DMS79 (cell line): ENCODE measurements at regions not wholly inside any gene's neighbourhood (a gene's known extent, or its start where the extent isn't known, plus 50 kb on each side); places are given as distances from the start of the nearest gene placed in this dataset.

ENCODE experiments used
- DNase-seq: peaks from one replicate; lab custom pipeline; 2025; lab: John Stamatoyannopoulos, UW

DNA sequence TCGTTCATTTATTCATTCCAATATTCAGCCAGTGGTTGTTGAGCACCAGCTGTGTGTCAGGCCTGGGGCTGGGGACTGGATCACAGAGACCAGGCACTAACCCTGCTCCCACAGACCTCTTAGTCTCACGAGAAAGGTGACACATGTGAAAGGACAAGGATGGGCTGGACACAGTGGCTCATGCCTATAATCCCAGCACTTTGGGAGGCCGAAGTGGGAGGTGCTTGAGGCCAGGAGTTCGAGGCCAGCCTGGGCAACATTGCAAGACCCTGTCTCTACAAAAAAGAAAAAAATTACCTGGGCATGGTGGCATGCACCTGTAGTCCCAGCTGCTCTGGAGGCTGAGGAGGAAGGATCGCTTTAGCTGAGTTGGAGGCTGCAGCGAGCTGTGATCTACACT lies 105.9 kb upstream of the SDK1 start:
- DNase-seq, result no peak

DNA sequence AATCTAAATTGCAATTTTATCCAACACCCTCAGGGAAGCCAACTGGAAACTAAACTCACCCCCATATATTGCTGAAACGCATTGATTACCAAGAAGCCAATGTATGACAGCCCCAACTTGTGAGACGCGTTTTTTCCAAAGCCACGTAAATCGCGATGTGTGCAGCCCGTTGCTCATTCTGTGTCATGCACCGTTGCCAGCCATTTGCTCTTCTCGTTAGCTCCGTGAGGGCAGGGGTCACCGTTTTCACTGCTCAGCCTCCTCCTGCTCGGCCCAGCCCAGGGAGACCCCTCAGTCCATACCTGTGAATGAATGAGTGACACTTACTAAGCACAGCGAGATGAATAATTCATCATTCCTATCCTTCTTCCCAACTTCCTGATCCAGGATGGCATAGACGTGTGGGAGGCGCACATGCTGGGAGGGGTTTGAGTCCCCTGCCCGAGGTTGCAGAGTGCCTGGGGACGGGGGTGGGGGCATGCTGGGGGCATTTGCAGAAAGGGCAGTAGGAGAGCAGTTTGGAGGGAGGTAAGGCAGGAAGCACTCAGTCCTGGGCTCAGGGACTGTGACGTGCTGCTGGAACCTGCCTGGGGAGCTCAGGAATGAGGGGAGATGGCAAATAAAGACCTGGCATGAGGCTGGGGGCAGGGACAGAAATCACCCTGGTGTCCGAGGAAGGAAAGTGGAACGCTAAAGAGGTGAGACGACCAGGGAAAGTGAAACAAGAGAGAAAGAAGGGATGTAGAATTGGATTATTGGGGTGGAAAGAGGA lies 104.2 kb upstream of the SDK1 start:
- DNase-seq, result no peak

DNA sequence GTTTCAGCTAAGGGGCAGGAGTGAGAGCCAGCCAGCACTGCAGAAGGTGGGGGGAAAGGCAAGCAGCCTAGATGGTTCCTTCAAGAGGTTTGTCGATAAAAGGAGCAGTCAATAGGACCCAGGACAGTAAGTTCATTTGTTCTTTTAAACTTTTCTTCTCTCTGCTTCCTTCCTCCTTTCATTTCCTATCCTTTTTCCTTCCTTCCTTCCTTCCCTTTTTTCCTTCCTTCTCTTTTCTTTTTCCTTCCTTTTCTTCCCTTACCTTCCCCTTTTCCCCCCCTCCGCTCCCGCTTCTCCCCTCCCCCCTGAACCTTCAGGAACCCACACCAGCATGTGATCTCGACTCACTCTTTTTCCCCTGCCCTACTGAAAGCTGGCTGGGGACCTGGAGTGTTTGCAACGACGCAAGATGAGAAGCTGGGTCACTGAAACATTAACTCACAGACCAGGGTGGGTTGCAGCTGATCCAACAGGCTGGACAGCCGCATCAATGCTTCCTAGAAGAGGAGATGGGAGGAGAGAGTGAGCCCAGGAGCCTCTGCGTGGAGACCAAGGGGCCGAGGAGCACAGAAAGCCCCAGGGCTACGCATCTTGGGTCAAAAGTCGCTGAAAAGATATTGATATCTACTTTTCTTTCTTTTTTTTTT lies 103.4 kb upstream of the SDK1 start:
- no peak for DNase-seq

DNA sequence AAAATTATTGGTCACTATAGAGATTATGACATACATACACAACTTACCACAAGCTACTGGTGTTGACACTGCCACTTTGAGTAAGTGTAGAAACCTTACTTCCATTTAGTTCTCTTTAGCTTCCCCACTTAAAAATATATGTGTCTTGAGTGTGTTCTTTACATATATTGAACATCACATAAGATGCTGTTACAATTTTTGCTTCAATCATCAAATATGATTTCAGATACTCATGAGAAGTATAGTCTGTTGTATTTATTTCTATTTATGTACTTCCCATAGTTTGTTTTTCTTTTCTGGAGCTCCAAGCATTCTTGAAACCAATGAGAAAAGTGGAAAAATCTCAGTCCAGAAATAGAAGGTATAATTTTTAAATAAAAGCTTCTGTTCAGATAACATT lies 102.7 kb upstream of the SDK1 start:
- DNase-seq, result no peak

DNA sequence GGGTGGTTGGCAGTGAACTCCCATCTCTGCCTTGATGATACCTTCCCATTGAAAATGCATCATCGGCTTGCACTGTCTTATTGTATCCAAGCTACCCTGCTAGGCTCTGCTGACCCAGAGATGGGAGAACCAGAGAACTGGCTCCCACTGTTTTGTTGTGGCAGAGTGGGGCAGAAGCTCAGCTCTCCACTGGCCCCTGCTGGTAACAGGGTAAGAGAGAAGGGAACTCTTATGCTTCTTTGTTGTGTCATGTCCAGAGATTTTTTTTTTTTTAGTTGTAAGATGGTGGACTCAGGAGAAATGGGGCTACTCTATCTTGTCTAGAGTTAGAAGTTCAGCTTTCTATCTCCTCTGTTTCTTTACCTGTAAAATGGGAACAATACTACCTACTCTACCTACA lies 100.5 kb upstream of the SDK1 start:
- DNase-seq, result no peak

DNA sequence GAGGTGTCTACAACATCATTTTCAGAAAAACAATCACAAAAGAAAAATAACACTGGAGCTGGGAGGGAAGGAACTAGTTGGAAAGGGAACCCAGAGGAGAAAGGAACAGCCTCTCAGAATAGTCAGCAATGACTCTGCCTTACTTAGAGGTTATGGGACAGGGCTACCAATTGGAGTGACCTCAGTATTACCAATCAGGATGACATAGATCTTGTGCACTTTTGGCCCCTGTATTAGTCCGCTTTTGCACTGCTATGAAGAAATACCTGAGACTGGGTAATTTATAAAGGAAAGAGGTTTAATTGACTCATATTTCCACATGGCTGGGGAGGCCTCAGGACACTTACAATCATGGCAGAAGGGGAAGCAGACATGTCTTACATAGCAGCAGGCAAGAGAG lies 99.7 kb upstream of the SDK1 start:
- DNase-seq, result no peak

DNA sequence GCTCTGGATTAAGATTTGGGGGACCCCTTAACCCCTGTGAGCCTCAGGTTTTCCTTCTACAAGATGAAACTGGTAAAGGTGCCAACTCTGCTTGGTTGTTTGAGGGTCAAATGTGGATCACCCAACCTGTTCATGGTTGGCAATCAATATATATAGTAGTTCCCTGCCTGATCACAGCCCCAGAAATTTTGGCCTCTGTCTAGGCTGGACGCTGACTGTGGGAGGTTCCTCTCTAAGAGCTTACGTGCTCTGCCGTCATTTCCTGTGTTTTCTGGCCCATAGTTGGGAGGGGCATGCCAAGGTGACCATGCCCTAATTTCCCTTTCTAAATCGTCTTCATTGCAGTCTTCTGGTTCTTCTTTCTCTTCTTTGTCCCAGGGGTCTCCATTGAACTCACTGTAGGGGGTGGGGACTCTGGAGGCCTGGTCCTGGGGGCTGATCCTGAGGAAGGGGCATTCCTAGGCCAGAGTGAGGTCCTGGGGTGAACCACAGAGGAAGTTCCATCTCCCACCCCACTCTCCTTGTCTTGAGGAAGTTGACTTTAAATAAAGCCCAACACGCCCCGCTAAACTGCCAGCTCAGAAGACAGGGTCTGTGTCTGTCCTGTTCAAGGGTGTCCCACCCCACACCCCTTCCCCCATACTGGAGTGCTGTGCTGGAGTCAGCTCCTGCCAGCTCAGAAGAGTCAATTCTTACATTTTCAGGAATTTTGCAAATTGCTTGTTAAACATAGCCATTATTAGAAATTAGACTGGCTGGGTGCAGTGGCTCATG lies 98.9 kb upstream of the SDK1 start:
- DNase-seq, result no peak

DNA sequence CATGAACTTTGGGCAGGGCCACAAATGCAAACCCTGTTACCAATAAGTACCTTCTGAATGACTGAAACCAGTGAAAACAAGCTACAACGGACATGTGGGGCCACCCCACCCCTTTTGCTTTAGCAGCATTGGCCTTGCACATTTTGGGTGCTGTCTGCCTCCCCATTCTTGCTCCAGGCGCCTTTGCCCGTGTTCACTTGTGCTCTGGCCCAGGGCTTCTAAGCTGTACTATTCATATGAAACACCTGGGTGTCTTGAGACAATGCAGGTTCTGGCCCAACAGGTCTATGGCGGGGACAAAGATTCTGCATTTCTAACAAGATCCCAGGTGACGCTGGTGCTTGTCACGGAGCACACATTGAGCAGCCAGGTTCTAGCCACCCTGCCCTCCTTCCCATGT lies 96.5 kb upstream of the SDK1 start:
- no peak for DNase-seq

DNA sequence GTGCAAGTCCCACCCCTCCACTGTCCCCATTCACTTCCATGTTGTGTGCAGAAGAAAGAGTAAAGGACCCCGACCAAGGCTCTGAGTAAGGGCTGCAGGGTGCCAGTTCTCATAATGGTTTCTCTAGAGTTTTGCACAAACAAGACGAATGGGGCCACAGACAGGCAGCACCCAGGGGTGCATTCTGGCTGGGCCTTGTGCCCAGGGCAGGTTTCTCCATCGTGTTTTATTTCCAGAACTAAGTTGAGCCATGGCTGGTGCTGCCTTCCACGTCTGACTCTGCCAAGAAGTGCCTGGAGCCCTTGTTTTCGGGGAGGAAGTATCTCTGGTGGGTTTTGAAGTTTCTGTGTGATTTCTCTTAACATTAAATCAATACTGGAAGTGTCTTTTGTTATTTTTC lies 95.0 kb upstream of the SDK1 start:
- no peak for DNase-seq

DNA sequence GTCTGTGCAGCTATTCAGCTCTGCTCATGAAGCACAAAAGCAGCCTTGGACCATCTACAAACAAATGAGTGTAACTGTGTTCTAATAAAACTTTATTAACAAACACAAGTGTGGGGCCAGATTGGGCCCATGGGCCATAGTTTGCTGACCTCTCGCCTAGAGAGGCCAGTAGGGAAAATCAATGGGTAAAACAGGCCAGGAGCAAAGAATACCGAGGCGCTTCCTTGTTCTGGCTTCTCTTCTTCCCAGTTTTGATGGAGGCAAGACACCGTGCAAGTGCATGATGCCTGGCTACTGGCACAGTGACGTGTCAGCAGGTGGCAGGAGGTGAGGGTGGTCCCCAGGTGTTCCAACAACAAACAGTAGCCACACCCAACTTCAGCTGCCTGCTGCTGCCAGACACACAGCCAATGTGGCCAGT lies 94.3 kb upstream of the SDK1 start:
- no peak for DNase-seq

DNA sequence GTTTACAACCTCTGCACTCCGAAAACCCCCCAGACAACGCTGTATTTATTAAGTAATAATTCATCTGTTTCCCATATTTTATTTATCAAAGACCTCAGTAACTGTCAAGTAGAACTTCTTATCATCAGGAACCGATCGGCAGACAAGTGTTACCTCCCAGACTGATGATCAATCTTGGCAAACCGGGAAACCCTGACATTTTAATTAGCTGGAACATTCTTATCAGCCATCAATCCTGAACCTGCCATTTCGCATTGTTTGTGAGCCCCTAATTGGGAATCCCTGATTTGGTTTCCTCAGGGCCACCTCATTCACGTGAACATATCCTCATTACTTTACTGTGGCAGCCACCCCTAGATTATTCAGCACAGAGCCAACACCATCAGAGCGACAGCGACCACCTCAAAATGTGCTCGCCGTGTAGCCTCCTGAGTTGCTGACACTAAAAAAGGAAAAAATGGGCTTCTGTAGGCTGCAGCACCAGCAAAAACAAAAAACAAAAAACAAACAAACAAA lies 93.6 kb upstream of the SDK1 start:
- DNase-seq, result no peak

DNA sequence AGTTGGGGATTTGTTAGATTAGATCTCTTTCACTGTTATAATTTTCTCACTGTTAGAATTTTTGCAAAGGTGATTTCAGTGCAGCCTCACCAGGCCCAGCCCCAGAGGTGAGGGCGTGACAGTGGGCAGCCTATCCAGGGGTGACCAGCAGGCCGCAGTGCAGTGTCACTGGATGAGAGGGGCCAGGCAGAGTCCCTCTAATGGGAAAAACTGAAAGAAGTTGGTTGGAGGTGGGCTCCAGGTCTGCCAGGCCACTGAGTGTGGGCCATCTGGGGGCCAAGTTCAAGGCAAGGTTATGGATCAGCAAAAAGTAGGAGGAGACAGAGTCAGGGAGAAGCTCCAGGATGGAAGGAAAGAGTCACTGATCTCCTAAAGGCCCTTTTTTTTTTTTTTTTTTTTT lies 90.5 kb upstream of the SDK1 start:
- no peak for DNase-seq

DNA sequence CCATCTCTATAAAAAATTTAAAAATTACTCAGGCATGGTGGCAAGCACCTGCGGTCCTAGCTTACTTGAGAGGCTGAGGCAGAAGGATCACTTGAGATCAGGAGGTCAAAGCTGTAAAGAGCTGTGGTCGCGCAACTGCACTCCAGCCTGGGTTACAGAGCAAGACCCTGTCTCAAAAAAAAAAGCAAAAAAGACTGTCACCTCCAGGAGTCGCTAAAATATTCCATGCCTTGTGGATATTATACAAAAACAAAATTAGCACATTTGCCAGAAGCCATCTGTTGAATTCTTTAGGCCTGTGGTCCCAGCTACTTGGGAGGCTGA lies 87.0 kb upstream of the SDK1 start:
- DNase-seq, result no peak

DNA sequence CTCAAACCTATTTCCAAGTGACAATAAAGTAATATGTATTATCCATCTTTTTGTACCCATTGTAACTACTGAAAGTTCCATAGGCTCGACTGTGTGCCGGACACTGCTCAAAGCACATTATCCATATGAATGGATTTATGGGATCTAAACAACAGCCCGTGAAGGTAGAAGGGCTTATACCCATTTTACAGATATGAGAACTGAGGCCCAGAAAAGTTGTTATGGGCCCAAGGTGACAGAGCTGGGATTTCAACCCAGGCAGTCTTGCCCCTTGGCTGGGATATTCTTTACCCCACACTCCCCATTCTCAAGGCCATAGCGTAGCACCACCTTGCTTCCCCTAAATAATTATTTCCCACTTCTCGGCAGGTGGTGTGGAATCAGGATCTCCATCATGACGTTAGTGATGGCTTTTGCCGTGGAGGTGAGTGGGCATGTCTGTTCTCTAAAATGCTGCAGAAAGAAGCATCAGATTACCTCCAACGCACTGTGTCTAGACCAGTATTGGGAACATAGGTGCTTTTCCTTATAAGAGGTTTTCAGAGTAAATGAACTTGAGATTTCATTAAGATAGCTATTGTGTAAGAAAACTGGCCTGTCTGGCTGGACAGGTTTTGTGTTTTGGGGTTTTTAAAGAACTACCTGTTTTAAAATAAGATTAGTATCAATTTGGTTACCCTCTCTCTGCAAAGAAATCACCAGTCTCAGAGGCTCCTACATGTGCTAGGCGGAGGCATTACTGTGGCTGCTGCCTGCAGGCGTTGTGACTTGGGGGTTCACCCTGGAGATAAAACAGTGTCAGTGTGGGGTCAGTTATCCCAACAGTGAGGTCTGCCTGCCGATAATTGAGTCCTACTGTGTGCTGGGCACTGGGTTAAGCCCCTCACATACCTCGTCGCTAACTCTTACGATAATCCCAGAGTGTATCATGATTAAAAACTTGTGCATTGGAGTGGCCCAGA lies 85.1 kb upstream of the SDK1 start:
- DNase-seq, result no peak

DNA sequence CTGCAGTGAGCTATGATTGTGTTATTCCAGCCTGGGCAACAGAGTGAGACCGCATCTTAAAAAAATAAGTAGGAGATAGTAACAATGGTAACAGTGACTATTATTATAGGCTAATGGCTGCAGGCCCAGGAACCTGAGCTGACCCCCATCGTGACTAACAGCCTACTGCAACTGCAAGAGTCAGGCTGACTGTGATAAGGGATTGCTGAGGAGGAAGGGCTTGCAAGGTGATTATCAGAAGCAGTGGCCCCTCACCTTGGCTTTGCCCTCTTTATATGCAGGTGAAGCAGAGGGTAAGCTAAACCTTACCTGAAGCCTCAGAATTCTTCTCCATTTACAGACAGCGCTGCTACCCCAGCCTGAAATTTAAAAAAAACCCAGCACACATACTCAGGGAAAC lies 83.9 kb upstream of the SDK1 start:
- DNase-seq, result no peak

DNA sequence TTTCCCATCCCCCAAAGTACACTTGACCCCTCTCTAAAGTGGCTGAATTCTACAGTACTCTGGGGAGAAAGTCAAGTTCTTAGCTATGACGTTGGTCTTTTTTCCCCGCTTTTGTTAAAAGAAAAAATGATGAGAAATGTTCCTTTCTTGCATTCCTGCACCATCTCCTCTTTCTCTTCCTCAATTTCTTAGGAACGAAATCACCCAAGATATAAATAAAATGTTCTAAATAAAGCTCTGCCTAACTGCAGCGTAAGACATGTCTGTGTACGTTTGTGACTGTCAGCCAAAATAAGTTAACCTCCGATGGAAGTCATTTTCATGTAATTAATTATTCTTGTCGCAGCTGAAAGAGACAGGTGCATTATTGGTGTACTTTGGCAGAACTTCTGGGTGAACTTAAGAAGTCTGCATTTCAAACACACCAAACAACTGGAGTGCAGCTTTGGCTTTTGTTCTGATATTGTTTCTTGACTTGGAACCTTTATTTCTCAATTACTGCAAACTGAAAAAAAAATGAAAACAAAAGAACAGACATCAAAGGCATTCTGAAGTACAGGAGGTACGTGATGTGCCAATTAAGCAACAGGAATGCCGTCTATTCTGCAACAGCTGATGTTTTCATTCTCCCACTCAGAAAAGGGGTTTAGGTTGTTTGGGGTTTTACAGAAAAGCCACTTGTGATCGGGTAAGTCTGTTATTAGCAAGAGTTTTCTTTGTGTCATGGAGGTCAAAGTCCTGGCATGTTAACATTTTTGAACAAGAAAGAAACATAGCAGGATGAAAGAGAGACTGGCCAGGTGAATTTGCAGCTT lies 82.4 kb upstream of the SDK1 start:
- no peak for DNase-seq

DNA sequence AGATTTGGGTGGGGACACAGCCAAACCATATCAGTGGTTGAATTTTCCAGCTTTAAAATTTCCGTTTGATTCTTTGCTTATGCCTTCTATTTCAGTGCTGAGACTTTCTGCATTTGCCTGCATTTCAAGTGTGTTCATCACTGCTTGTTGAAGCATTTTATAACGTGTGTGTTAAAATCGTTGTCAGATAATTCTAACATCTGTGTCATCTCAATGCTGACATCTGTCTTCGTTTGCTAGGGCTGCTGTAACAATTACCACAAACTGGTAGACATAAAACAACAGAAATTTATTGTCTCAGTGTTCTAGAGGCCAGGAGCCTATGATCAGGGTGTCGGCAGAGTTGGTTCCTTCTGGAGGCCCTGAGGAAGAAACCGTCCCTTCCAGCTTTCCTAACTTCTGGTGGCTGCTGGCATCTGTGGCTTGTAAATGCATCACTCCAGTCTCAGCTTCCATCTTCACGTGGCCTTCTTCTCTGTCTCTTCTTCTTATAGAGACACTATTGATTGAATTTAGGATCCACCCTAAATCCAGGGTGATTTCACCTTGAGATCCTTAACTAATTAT lies 71.1 kb upstream of the SDK1 start:
- DNase-seq, result no peak

DNA sequence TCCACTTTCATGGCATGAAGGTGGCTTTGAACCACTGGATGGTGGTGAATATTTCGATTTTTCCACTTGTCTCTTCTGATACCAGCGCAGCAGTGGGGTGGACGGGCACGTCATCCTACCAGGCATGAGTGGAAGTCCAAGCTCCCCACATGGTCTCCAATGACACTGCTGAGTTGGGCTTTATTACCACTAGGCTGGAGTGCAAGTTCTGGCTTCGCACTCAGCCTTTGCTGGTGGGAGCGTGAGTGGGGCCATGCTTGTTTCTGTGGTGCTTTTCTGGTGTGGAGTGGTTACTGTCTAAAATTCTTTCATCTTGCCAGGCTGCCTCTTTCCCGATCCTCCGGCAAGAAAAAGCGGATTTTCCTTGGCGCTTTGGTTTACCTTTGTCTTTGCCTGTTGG lies 70.1 kb upstream of the SDK1 start:
- no peak for DNase-seq

DNA sequence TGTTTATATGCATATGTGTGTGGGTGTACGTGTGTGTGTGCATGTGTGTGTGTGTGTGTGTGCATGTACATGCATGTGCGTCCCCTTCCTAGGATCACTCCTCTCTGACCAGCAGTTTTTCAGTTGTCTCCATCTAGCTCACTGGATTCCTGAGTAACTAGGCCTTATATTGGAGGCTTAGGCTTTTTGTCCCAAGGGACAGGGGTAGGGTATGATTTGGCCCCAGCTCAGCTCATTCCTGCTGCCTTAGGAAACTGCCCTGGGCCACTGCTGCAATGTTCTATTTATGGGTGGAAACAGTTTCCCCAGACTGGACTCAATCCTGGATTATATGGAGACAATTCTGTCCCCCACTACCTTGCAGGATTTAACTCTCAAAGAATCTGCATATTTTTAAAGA lies 68.8 kb upstream of the SDK1 start:
- no peak for DNase-seq

DNA sequence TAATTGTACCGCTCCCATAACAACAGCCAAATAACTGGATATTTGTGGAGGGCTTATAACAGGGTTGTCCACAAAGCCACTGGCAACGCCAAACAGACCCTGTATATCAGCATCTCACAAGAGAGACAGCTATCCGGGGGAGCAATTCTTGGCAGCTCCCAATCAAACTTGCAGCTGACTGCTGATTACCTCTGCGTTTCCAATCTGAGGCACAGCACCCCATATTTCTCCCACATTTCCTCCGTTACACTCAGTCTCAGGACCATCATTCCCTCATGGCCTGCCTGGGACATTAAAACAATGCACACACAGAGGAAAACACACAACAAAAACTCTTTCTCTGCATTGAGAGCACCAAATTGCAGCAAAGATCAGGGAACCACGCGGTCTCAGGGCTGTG lies 67.8 kb upstream of the SDK1 start:
- DNase-seq, result no peak

DNA sequence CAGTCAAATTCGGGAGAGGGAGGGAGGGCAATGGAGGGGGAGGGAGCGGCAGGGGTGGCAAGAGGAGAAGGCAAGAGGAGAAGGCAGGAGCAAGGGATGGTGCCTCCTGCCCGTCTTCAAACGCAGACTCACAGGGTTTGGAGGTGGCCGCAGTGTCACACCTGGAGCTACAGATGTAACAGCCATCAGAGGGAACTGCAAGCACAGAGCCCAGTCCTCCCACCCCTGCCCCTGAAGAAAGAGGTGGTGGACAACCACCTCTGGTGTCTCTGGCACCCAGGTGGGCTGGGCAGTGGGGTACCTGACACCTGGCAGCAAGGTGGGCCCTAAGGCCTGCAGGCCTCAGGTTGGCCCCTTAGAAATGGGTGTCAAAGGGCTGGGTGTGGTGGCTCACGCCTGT lies 67.0 kb upstream of the SDK1 start:
- DNase-seq, result no peak
